ENCODE measurements at regions not wholly inside any gene's neighbourhood (a gene's known extent, or its start where the extent isn't known, plus 50 kb on each side); places are given as distances from the start of the nearest gene placed in this dataset.
A peak's percentile ranks its signal among the peaks of the same experiment; 100 is the strongest.
"Not testable (repeated sequence)": the region's sequence is repeated elsewhere in the genome, so short reads cannot be mapped to it uniquely, and the experiment has no call there.

- no peak for DNase-seq
These were observed 52.0 kb upstream of the BMP2 start for GRCh38 chr20:6715401-6715941.

- DNase-seq = no peak
These were observed 53.2 kb upstream of the BMP2 start for GRCh38 chr20:6714279-6714711.

- no peak for DNase-seq
These were observed 55.4 kb upstream of the BMP2 start for GRCh38 chr20:6711951-6712649.

GRCh38 chr20:6709910-6710595 is 57.4 kb upstream of the BMP2 start:
- no peak for DNase-seq

GRCh38 chr20:6708010-6708409 is 59.5 kb upstream of the BMP2 start:
- no peak for DNase-seq

- DNase-seq = no peak
These were observed 60.1 kb upstream of the BMP2 start for GRCh38 chr20:6707321-6707831.

GRCh38 chr20:6705926-6706548 is 61.4 kb upstream of the BMP2 start:
- no peak for DNase-seq

- DNase-seq = no peak
These were observed 62.2 kb upstream of the BMP2 start for GRCh38 chr20:6705106-6705766.

GRCh38 chr20:6704132-6704861 is 63.2 kb upstream of the BMP2 start:
- DNase-seq = no peak

GRCh38 chr20:6703656-6704055 is 63.8 kb upstream of the BMP2 start:
- no peak for DNase-seq

- DNase-seq = no peak
These were observed 64.4 kb upstream of the BMP2 start for GRCh38 chr20:6703047-6703446.

GRCh38 chr20:6702144-6702543 is 65.3 kb upstream of the BMP2 start:
- DNase-seq = no peak

- peak; percentile 2 for DNase-seq
These were observed 66.7 kb upstream of the BMP2 start for GRCh38 chr20:6700563-6701329.

GRCh38 chr20:6699921-6700562 is 67.4 kb upstream of the BMP2 start:
- no peak for DNase-seq

GRCh38 chr20:6698723-6699122 is 68.8 kb upstream of the BMP2 start:
- no peak for DNase-seq

GRCh38 chr20:6698056-6698455 is 69.4 kb upstream of the BMP2 start:
- DNase-seq = no peak

GRCh38 chr20:6697228-6697972 is 70.1 kb upstream of the BMP2 start:
- DNase-seq = no peak

- no peak for DNase-seq
These were observed 71.5 kb upstream of the BMP2 start for GRCh38 chr20:6696001-6696400.

- DNase-seq = not testable (repeated sequence)
These were observed 73.7 kb upstream of the BMP2 start for GRCh38 chr20:6693808-6694198.

- no peak for DNase-seq
These were observed 74.2 kb upstream of the BMP2 start for GRCh38 chr20:6693178-6693807.

All from CD4-positive, alpha-beta T cell treated with Interleukin-21 for 1 hour (primary cell).